Activated T-cell treated with anti-CD3 and anti-CD28 coated beads for 4 hours (primary cell): ENCODE measurements at regions not wholly inside any gene's neighbourhood (a gene's known extent, or its start where the extent isn't known, plus 50 kb on each side); places are given as distances from the start of the nearest gene placed in this dataset.

ENCODE experiments used
- DNase-seq: peaks from one replicate; pipeline ENCODE4 v3.0.0-alpha.2; 2020

DNA sequence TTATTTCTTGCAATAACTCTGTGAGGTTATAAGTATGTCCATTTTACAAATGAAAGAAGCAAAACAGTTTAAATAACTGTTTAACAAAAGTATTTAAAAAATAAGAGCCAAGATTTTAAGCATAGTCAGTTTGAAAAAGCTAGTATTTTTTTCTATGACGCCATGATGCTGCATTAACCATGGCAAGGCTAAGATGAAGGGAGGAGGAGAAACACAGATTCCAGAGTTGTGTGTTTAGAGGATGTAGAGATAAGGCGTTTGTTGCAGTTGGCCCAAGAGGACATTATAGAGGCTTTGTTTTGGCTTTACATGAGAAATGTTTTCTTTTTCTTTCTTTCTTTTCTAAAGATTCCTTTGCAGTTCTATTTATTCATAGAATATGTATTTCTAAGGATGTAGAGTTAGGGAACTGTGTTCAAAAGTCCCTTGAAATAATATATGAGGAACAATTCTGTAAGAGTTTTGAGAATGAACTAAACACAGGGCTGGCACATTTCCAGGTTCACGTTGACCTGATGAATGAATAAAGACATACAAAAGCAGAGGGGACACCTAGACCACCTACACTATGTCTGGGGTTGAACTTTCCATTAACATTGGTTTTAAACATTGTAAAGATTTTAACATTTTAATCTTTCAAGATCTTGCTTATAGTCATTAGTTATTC lies 244.2 kb downstream of the KCNS3 start:
- DNase-seq: no peak

DNA sequence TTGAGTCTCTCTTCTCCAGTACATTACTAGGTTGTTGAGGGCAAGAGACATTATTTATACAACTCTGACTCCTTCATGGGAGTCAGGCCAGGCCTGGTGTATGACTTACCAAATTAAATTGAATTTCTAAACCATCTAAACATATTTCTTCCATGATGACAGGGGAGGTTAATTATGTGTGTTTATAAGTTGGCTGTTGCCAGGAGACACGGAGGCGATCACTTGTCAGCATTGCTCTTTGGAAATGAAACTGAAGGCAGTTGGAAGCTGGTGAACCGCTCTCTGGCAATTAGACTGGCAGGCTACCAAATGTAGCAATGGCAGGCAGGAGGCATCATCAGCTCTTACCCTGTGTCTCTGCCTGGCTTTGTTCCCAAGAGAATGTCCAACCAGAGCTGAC lies 241.4 kb downstream of the KCNS3 start:
- DNase-seq: no peak

GRCh38 chr2:18118703-18119102 lies 240.2 kb downstream of the KCNS3 start:
- no peak for DNase-seq

GRCh38 chr2:18117592-18117991 lies 239.1 kb downstream of the KCNS3 start:
- DNase-seq: no peak

- no peak for DNase-seq
Measured at GRCh38 chr2:18110222-18110621, 231.8 kb downstream of the KCNS3 start.

GRCh38 chr2:18106841-18107240 lies 228.4 kb downstream of the KCNS3 start:
- DNase-seq: no peak

GRCh38 chr2:18105929-18106328 lies 227.5 kb downstream of the KCNS3 start:
- DNase-seq: no peak

- DNase-seq: no peak
Measured at GRCh38 chr2:18104595-18105224, 226.2 kb downstream of the KCNS3 start.

- DNase-seq: no peak
Measured at GRCh38 chr2:18096836-18097405, 218.5 kb downstream of the KCNS3 start.

DNA sequence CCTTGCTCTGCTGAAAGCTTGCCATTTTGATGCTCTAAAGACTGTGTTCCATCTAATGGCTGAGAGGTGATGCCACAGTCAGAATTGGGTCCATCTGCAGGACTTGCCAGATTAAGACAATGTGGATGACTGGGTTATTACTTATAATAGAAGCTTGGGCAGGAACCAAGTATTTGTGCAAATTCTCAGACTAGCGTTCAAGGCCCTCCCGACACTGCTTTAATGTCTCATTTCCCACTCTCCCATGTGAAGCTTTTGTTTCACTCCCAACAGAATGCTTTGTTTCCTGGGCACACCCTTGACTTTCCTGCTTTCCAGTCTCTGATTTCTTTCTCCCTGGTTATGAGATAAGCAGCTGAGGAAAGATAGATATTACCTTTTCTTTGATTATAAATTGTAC lies 215.8 kb downstream of the KCNS3 start:
- DNase-seq: no peak

DNA sequence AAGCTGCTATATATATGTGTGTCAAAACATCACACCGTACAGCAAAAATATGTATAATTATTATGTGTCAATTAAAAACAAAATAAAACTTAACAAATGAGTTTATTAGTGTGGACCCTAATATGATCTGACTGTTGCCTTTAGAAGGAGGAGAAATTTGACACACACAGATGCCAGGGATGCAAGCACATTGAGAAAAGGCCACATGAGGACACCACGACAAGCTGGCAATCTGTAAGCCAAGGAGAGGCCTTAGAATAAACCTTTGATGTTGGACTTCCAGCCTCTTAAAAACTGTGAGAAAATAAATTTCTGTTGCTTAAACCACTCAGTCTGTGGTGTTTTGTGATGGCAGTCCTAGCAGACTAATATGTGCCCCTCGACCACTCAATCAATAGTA lies 214.7 kb downstream of the KCNS3 start:
- no peak for DNase-seq

GRCh38 chr2:18092760-18093159 lies 214.3 kb downstream of the KCNS3 start:
- DNase-seq: no peak

GRCh38 chr2:18085593-18085992 lies 207.1 kb downstream of the KCNS3 start:
- no peak for DNase-seq

DNA sequence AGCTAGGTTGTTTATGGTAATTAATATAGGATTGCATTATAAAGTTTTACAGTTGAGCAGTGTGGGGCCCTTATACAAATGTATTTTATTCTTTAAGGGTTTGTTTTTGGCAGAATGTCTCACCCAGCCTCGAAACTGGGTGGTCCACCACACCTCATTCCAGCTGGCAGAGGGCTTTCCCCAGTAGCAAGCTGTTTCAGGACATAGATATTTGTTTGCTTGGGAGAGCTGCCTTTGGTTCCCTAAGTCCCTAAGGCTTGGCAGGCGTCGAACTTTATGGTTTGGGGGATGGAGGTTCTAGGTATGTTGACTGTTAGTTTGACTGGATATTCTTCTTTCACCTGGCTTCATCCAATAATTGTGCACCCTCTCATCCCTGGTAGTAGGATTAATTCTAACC lies 205.9 kb downstream of the KCNS3 start:
- no peak for DNase-seq

DNA sequence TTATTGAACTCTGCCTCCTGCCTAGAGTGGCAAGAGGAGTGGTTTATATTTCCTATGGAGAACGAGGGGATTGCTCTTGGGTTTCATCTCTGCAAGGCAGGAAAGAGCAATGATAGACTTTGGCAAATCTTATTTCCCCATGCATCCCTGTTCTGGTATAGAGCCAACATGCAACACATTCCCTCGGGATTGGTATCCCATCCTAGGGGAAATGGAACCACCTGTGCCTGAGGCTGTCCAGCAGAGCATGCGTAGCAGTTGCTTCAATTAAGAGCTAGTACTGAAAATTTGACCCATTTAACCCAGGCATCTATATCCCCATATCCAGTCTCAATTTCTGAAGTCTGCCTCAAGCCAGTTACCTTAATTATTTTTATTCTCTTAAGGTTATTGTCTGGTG lies 205.3 kb downstream of the KCNS3 start:
- DNase-seq: no peak

DNA sequence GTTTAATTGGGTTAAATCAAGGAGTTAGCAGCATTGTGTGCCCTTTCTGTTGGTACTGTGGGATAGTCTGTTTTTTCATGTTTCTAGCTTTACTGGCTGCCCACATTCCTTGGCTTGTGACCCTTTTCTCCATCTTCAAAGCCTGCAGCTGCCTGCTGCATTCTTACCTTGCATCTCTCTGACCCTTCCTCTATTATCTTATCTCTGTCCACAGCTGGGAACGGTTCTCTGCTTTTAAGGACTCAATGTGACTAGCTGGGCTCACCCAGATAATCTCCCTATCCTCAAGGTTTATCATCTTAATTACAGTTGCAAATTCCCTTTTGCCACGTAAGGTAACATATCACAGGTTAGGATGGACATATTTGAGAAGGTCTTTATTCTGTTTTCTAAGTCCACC lies 199.7 kb downstream of the KCNS3 start:
- no peak for DNase-seq

DNA sequence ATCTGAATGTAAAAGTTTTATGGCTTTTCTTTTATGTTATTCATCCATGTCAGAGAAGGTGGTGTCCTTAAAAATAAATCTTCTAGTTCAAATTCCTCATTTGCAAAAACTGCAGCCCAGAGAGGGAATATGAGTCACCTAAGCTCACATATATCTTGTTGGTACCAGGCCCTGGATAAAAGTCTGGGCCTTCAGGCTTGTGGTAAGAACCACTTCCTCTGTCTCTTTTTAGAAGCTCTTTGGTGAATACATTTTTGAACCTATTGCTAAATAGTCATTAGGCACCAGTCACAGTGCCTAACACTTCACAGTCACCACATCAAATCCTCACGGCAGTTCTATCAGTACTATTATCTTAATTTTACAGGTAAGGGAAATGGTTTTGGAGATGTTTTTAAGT lies 199.2 kb downstream of the KCNS3 start:
- no peak for DNase-seq

DNA sequence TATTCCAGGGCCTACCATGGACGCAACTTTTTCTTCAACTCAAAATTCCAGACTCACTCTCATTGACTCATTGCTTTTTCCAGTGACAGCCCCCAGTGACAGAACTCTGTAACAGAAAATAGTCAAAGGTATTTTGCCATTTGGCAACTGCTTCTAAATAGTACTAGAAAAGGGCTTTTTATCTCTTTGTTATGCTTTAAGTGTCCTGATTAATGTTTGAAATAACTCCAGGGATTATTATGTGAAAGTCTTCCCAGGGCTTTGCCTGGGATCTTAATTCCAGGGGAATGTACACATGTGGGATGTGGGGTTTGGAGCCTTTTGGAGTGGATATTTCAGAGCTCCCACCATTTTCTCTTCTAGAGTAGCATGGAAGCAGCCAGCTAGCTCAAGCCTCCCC lies 198.8 kb downstream of the KCNS3 start:
- no peak for DNase-seq

DNA sequence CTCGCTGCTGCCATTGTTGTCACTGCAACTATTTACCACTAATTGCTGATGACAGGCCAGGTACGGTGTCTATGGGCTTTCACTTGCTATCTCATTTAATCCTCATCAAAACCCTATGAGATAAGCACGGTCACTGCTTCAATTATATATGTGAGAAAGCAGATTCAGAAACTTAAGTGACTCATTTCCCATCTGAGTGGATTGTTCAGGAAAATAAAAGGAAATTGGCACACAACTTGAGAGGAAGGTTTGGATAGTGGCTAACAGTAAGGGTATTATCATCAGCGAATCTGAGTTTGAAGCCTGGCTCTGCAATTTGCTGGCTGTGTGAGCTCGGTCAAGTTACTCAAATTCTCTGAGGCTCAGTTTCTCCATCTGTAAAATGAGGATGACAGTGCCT lies 196.0 kb downstream of the KCNS3 start:
- DNase-seq: no peak

DNA sequence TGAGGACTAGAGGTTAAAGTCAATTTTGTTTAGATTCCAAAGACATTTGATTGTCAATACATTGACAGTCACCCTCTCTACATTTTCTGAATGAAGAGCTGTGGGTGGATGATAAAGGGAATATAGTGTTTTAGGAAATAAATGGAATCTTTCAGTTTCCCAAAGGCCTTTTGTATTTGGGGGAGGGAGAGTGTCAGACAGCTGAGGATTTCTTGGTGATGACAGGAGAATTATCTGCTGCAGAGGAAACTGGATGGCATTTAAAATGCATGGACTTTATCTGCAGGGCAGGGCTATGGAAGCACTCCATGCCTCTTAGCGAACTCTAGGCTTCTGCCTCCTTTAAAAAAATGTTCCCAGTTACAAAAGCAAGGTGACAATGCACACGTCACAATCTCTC lies 195.1 kb downstream of the KCNS3 start:
- DNase-seq: no peak

DNA sequence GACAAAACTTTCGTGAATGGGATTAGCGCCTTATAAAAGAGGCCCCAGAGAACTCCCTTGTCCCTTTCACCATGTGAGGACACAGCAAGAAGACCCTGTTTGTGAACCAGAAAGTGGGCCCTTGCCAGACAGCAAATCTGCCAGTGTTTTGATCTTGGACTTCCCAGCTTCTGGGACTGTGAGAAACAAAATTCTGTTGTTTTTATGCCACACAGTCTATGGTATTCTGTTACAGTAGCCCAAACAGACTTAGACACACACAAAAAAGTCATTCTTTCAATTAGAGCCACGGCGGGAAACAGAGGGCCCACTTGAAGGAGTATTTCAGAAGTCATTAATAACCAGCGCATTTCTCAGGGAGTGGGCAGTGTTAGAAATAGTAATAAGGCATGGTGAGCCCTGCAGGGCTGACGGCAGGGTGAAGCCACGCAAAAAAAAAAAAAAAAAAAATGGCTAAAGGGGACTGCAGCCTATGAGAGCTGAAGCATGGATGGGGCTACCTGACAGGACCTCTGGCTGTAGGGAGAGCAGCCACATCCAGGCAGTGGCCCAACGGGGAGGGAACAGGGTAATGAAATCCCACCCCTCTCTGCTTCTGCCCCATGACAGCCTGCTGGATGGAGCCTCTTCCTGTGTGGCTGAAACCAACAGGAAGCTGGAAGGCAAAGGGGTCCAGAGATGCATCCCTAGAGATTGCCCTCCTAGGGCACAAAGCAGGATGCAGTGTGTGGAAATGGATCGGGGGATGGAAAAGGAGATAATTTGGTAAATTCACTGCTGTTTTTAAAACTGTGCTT lies 189.3 kb downstream of the KCNS3 start:
- DNase-seq: no peak

GRCh38 chr2:18066894-18067293 lies 188.4 kb downstream of the KCNS3 start:
- no peak for DNase-seq

GRCh38 chr2:18066066-18066465 lies 187.6 kb downstream of the KCNS3 start:
- no peak for DNase-seq

GRCh38 chr2:18065249-18065648 lies 186.8 kb downstream of the KCNS3 start:
- DNase-seq: no peak
